ENCODE measurements at regions not wholly inside any gene's neighbourhood (a gene's known extent, or its start where the extent isn't known, plus 50 kb on each side); places are given as distances from the start of the nearest gene placed in this dataset.
"Not testable (repeated sequence)": the region's sequence is repeated elsewhere in the genome, so short reads cannot be mapped to it uniquely, and the experiment has no call there.

- TF ChIP-seq, protein P1, sequence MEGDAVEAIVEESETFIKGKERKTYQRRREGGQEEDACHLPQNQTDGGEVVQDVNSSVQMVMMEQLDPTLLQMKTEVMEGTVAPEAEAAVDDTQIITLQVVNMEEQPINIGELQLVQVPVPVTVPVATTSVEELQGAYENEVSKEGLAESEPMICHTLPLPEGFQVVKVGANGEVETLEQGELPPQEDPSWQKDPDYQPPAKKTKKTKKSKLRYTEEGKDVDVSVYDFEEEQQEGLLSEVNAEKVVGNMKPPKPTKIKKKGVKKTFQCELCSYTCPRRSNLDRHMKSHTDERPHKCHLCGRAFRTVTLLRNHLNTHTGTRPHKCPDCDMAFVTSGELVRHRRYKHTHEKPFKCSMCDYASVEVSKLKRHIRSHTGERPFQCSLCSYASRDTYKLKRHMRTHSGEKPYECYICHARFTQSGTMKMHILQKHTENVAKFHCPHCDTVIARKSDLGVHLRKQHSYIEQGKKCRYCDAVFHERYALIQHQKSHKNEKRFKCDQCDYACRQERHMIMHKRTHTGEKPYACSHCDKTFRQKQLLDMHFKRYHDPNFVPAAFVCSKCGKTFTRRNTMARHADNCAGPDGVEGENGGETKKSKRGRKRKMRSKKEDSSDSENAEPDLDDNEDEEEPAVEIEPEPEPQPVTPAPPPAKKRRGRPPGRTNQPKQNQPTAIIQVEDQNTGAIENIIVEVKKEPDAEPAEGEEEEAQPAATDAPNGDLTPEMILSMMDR (IDR thresholded peaks at IDR 0.05; ENCODE audit: extremely low read depth in 1 of 2, insufficient read depth in 1 of 2, low read depth in 1 of 2, low read length in 2 of 2) = not testable (repeated sequence)
- not testable (repeated sequence) for TF ChIP-seq POLR2A (IDR thresholded peaks at IDR 0.05; ENCODE audit: low read depth, low read length); FOS (IDR thresholded peaks at IDR 0.05; ENCODE audit: borderline replicate concordance, insufficient read depth, low read length); MYC (IDR thresholded peaks at IDR 0.05; ENCODE audit: low read depth, low read length); POLR2AphosphoS5 (IDR thresholded peaks at IDR 0.05; ENCODE audit: insufficient read depth, low read depth, low read length)
These were observed 336.5 kb downstream of the CETN3 start for GRCh38 chr5:90073026-90073570.

Data from endothelial cell of umbilical vein (primary cell).